Tibial nerve (tissue), 4 donors: ENCODE measurements at regions not wholly inside any gene's neighbourhood (a gene's known extent, or its start where the extent isn't known, plus 50 kb on each side); places are given as distances from the start of the nearest gene placed in this dataset.
"Not testable (repeated sequence)": the region's sequence is repeated elsewhere in the genome, so short reads cannot be mapped to it uniquely, and the experiment has no call there.

Source experiments
- EP300 ChIP-seq, 2 donors: sonication (generic); formaldehyde crosslinking; IDR thresholded peaks; one replicate each; pipeline ENCODE4 v1.6.1; 2017; ENCODE audit warnings: antibody characterized with exemption in 2 of 2, mild to moderate bottlenecking in 1 of 2
- TF ChIP-seq, protein P1 (sequence below), 5 experiments: fragments of 200-600 bp in 3 of 5; fragments of 450-650 bp in 2 of 5; sonication (generic) in 3 of 5; IDR thresholded peaks; one replicate each; pipeline ENCODE4 v1.5.1; 2016 to 2019; ENCODE audit warnings: antibody characterized with exemption in 5 of 5, mild to moderate bottlenecking in 3 of 5, moderate library complexity in 2 of 5

DNA sequence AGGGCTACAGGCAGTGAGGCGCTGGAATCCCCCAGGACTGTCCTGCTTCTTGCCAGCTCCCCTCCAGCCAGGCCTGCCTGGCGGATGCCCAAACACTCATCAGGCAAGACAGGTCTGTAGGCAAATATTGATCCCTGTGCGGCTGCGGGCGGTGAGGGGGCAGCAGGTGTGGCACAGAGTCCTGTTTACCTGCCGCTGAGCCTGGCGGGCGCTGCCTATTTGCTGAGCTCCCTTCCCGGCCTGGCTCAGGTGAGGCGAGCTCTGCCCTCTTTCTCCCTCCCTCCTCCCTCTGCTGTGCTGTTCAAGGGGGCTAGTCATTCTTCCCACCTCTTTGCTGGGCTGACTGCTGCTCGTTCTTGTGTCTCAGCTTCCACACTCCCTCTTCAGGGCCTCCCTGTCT, 71.5 kb downstream of the PROP1 start:
- not testable (repeated sequence) for TF ChIP-seq EP300 (IDR thresholded peaks at IDR 0.05)
- TF ChIP-seq, protein P1, sequence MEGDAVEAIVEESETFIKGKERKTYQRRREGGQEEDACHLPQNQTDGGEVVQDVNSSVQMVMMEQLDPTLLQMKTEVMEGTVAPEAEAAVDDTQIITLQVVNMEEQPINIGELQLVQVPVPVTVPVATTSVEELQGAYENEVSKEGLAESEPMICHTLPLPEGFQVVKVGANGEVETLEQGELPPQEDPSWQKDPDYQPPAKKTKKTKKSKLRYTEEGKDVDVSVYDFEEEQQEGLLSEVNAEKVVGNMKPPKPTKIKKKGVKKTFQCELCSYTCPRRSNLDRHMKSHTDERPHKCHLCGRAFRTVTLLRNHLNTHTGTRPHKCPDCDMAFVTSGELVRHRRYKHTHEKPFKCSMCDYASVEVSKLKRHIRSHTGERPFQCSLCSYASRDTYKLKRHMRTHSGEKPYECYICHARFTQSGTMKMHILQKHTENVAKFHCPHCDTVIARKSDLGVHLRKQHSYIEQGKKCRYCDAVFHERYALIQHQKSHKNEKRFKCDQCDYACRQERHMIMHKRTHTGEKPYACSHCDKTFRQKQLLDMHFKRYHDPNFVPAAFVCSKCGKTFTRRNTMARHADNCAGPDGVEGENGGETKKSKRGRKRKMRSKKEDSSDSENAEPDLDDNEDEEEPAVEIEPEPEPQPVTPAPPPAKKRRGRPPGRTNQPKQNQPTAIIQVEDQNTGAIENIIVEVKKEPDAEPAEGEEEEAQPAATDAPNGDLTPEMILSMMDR (IDR thresholded peaks at IDR 0.05): not testable (repeated sequence)
